ENCODE measurements at regions not wholly inside any gene's neighbourhood (a gene's known extent, or its start where the extent isn't known, plus 50 kb on each side); places are given as distances from the start of the nearest gene placed in this dataset.
A peak's percentile ranks its signal among the peaks of the same experiment; 100 is the strongest.
"Not testable (repeated sequence)": the region's sequence is repeated elsewhere in the genome, so short reads cannot be mapped to it uniquely, and the experiment has no call there.

GRCh38 chr4:117135634-117136354 lies 50.4 kb upstream of the TRAM1L1 start:
- TF ChIP-seq, protein P1, sequence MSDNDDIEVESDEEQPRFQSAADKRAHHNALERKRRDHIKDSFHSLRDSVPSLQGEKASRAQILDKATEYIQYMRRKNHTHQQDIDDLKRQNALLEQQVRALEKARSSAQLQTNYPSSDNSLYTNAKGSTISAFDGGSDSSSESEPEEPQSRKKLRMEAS (IDR thresholded peaks at IDR 0.05; ENCODE audit: low read depth, low read length) = no peak
- no peak for TF ChIP-seq CTCF (IDR thresholded peaks at IDR 0.05; ENCODE audit: low read depth, low read length)
- TF ChIP-seq MYC (IDR thresholded peaks at IDR 0.05; ENCODE audit: low read depth, low read length) = no peak
- no peak for TF ChIP-seq POLR2A (IDR thresholded peaks at IDR 0.05; ENCODE audit: extremely low read depth, insufficient read length)
- DNase-seq (ENCODE audit: low read depth) = no peak
- H3K4me3 ChIP-seq (ENCODE audit: low read depth, low read length) = no peak overlapping the region

- peak; percentile 51 for DNase-seq (ENCODE audit: low read depth)
- TF ChIP-seq, protein P1 (IDR thresholded peaks at IDR 0.05; ENCODE audit: low read depth, low read length) = no peak
- TF ChIP-seq POLR2A (IDR thresholded peaks at IDR 0.05; ENCODE audit: extremely low read depth, insufficient read length) (no peak), CTCF (IDR thresholded peaks at IDR 0.05; ENCODE audit: low read depth, low read length) (no peak), MYC (IDR thresholded peaks at IDR 0.05; ENCODE audit: low read depth, low read length) (no peak)
- H3K4me3 ChIP-seq (ENCODE audit: low read depth, low read length) = no peak overlapping the region
Measured at GRCh38 chr4:117137145-117137544, 51.8 kb upstream of the TRAM1L1 start.

- not testable (repeated sequence) for DNase-seq (ENCODE audit: low read depth); H3K4me3 ChIP-seq (ENCODE audit: low read depth, low read length)
Measured at GRCh38 chr4:117138732-117139131, 53.4 kb upstream of the TRAM1L1 start.

DNA sequence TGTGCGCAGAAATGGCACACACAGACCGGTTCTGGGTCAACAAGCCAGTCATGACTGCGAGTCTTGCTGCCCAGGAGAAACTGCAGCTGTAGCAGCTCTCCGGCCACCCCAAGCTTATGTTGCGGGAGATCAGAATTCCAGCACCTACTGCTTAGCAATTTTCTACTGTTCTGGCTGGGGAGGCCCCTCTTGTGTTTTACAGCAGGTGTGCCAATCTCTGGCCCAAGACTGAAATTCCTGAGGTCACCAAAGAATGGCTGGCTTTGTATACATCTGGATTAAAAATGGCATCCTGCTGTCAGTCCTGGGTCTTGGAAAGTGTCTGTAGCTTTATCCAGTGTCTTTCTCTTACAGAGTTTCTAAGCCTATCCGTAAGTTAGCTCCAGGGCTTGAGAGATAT lies 68.9 kb upstream of the TRAM1L1 start:
- DNase-seq (ENCODE audit: low read depth) = no peak
- H3K4me3 ChIP-seq (ENCODE audit: low read depth, low read length) = no peak overlapping the region
- TF ChIP-seq POLR2A (IDR thresholded peaks at IDR 0.05; ENCODE audit: extremely low read depth, insufficient read length) (no peak), MYC (IDR thresholded peaks at IDR 0.05; ENCODE audit: low read depth, low read length) (no peak), CTCF (IDR thresholded peaks at IDR 0.05; ENCODE audit: low read depth, low read length) (no peak)
- TF ChIP-seq, protein P1 (IDR thresholded peaks at IDR 0.05; ENCODE audit: low read depth, low read length) = no peak

DNA sequence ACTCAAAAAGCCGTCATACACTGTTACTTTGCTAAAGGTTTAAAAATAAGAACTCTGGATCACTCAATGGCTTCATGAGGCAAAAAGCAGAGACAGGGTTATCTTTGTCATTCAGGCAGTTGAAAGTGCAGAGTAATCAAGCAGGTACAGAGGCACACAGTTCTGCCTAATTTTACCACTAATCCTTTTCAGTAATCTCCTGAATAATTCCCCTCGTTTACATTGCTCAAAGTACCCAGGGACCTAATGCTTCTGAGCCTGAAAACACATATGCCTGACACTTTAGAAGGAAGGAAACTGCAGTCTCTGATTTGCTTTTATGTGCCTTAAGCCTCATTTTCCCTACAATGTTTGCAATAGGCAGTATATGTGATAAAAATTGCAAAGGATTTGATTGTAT lies 71.4 kb upstream of the TRAM1L1 start:
- no peak overlapping the region for H3K4me3 ChIP-seq (ENCODE audit: low read depth, low read length)
- DNase-seq (ENCODE audit: low read depth) = no peak
- TF ChIP-seq CTCF (IDR thresholded peaks at IDR 0.05; ENCODE audit: low read depth, low read length) (no peak), MYC (IDR thresholded peaks at IDR 0.05; ENCODE audit: low read depth, low read length) (no peak), POLR2A (IDR thresholded peaks at IDR 0.05; ENCODE audit: extremely low read depth, insufficient read length) (no peak)
- TF ChIP-seq, protein P1 (IDR thresholded peaks at IDR 0.05; ENCODE audit: low read depth, low read length) = no peak

GRCh38 chr4:117157360-117157759 lies 72.0 kb upstream of the TRAM1L1 start:
- TF ChIP-seq MYC (IDR thresholded peaks at IDR 0.05; ENCODE audit: low read depth, low read length) = no peak
- TF ChIP-seq CTCF (IDR thresholded peaks at IDR 0.05; ENCODE audit: low read depth, low read length) = no peak
- TF ChIP-seq, protein P1 (IDR thresholded peaks at IDR 0.05; ENCODE audit: low read depth, low read length) = no peak
- TF ChIP-seq POLR2A (IDR thresholded peaks at IDR 0.05; ENCODE audit: extremely low read depth, insufficient read length) = no peak
- DNase-seq (ENCODE audit: low read depth) = no peak
- H3K4me3 ChIP-seq (ENCODE audit: low read depth, low read length) = no peak overlapping the region

Measured in NB4 (cell line).